ENCODE measurements at regions not wholly inside any gene's neighbourhood (a gene's known extent, or its start where the extent isn't known, plus 50 kb on each side); places are given as distances from the start of the nearest gene placed in this dataset.

DNA sequence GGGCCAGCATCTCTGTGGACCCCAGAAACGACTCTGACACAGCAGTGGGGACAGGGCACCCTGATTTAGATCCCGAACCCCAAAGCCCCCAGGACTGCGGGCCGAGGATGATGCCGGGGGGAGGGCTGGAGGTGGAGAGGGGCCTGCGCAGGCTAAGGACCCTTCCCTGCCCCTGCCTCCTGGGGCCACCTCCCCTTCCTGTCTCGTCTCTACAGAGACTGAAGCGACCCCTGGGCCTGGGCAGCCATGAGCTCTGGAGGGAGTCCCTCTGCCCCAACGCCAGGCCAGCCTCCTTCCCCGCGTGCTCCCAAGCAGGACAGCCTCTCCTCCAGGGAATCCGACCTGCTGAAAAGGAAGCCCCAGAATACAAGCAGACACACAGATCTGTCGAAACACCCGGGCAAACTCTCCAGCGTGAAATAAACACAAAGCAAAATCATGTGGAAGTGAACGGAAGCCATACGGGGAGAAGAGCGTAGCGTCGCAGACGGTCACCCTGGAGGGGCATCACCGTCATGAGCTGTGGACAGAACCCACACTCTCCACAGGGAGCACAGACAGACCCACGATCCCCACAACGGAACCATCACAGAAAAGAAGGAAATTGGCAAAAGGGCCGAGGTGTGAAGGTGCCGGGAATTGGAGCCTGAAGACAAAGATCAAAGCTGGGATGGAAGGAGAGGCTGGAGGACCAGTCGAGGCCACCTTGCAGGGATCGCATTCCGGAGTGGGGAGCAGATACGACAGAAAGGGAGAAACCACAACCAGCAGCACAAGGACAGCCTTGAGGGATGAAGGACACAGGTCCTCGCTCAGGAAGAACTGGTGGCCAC lies 51.0 kb upstream of the CTDP1 start:
- no peak for DNase-seq (ENCODE audit: low read depth)
- TF ChIP-seq, protein P1, sequence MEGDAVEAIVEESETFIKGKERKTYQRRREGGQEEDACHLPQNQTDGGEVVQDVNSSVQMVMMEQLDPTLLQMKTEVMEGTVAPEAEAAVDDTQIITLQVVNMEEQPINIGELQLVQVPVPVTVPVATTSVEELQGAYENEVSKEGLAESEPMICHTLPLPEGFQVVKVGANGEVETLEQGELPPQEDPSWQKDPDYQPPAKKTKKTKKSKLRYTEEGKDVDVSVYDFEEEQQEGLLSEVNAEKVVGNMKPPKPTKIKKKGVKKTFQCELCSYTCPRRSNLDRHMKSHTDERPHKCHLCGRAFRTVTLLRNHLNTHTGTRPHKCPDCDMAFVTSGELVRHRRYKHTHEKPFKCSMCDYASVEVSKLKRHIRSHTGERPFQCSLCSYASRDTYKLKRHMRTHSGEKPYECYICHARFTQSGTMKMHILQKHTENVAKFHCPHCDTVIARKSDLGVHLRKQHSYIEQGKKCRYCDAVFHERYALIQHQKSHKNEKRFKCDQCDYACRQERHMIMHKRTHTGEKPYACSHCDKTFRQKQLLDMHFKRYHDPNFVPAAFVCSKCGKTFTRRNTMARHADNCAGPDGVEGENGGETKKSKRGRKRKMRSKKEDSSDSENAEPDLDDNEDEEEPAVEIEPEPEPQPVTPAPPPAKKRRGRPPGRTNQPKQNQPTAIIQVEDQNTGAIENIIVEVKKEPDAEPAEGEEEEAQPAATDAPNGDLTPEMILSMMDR (IDR thresholded peaks at IDR 0.05; ENCODE audit: low read depth, low read length, missing control alignments) = no peak
- H3K4me3 ChIP-seq (ENCODE audit: low read depth, low read length) = no peak overlapping the region

GRCh38 chr18:79629249-79629558 lies 50.4 kb upstream of the CTDP1 start:
- no peak for DNase-seq (ENCODE audit: low read depth)
- H3K4me3 ChIP-seq (ENCODE audit: low read depth, low read length) = no peak overlapping the region
- TF ChIP-seq, protein P1 (IDR thresholded peaks at IDR 0.05; ENCODE audit: low read depth, low read length, missing control alignments) = no peak

- TF ChIP-seq, protein P1 (IDR thresholded peaks at IDR 0.05; ENCODE audit: low read depth, low read length, missing control alignments) = no peak
- no peak for DNase-seq (ENCODE audit: low read depth)
- no peak overlapping the region for H3K4me3 ChIP-seq (ENCODE audit: low read depth, low read length)
These were observed 50.0 kb upstream of the CTDP1 start for GRCh38 chr18:79629606-79630005.
